GM10248 (cell line): ENCODE measurements at regions not wholly inside any gene's neighbourhood (a gene's known extent, or its start where the extent isn't known, plus 50 kb on each side); places are given as distances from the start of the nearest gene placed in this dataset.

Experiments used
- CTCF ChIA-PET: fragments of 300-600 bp; sonication (Branson Sonifier 250); formaldehyde crosslinking; extraction: SDS; loops from one replicate; lab custom pipeline; 2021; ENCODE audit warnings: antibody characterized with exemption; lab: Yijun Ruan, JAX
- POLR2A ChIA-PET: fragments of 350-650 bp; sonication (Branson Sonifier 250); formaldehyde crosslinking; extraction: SDS; loops from one replicate; lab custom pipeline; 2020; ENCODE audit warnings: antibody characterized with exemption; lab: Yijun Ruan, JAX
- DNase-seq: peaks from one replicate; pipeline ENCODE4 v3.0.0; 2012; ENCODE audit errors: extremely low spot score
- CTCF ChIP-seq: IDR thresholded peaks from 2 replicates; pipeline ENCODE4 v1.5.1; 2012; ENCODE audit warnings: mild to moderate bottlenecking, low read depth; ENCODE audit errors: extremely low read depth, missing control alignments, control extremely low read depth

DNA sequence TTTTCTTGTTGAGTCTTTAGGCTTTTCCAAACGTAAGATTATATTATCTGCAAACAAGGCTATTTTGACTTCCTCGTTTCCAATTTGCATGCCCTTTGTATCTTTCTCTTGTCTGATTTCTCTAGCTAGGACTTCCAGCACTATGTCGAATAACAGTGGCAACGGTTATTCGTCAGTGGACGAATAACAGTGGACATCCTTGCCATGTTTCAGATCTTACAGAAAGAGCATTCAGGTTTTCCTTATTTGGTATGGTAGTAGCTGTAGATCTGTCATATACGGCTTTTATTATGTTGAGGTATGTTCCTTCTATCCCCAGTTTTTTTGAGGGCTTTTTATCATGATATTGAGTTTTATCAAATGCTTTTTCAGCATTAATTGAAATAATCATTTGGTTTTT lies 634.6 kb upstream of the ADGRL3 start:
- no peak for TF ChIP-seq CTCF
- ChIA-PET POLR2A (no interaction called here), CTCF (no interaction called here)
- DNase-seq: no peak

GRCh38 chr4:60575336-60575735 lies 624.8 kb upstream of the ADGRL3 start:
- DNase-seq: no peak
- POLR2A ChIA-PET: no interaction called here
- TF ChIP-seq CTCF: no peak
- CTCF ChIA-PET: no interaction called here

- CTCF ChIA-PET: no interaction called here
- DNase-seq: no peak
- no peak for TF ChIP-seq CTCF
- POLR2A ChIA-PET: no interaction called here
Measured at GRCh38 chr4:60579335-60579734, 620.8 kb upstream of the ADGRL3 start.

DNA sequence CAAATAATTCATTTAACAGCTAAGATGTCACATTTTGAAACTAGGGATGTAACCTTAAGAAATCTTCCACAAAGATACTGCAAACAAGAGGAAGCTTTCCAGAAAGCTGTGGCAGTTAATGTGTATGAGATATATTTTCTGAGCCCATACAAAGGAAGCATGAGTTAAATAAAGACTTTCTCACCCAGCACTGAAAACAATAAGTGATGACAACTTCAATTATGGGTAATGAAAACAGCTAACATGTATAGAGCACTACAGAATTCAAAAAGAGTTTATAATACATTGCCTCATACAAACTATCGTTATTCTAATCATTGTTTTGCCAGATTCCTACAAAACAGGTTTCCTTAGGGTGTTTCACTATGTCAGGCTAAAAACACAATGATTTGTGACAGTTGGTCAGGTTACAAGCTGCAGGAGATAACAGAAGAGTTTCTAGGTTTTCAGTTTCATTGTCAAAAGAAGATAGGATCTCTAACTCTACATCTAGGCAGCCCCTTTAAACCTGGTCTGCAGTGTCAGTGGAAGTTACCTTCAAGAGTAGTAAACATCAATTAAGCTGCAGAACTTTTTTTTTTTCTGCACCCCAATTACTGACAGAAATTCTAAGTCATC lies 618.1 kb upstream of the ADGRL3 start:
- POLR2A ChIA-PET: no interaction called here
- CTCF ChIA-PET: no interaction called here
- DNase-seq: no peak
- no peak for TF ChIP-seq CTCF

DNA sequence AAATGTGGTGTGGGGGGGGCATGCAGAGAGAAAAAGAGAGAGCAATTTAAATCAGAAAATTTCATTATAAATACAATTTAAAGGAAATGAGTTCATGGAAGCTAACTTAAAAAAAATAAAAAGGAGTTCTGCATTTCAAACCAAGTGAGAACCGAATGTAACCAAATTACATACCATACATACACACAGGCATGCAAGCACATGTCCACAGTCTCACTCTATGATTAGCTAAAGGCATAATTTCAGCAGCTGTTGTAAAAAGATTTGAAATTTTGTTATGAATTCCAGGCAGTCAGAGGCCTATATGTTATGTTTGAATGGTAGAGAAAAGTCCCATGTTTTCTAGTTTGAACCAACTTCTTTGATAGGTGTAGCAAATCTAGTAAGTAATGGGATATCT lies 611.6 kb upstream of the ADGRL3 start:
- CTCF ChIA-PET: no interaction called here
- POLR2A ChIA-PET: no interaction called here
- DNase-seq: no peak
- TF ChIP-seq CTCF: no peak

DNA sequence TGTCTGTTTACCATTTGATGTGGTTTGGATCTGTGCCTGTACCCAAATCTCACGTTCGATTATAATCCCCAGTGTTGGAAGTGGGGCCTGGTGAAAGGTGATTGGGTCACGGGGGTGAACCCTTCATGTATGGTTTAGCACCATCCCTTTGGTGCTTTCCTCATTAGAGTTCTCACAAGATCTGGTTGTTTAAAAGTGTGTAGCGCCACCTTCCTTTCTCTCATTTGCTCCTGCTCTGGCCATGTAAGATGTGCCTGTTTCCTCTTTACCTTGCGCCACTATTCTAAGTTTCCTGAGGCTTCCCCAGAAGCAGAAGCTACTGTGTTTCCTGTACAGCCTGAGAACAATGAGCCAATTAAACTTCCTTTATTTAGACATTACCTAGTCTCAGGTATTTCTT lies 610.7 kb upstream of the ADGRL3 start:
- no peak for DNase-seq
- TF ChIP-seq CTCF: no peak
- ChIA-PET CTCF (interaction anchor here (0.7 kb wide), 1 partner anchor 15 kb away, joined by 3 read pairs; no protein-coding TSS in a partner anchor), POLR2A (no interaction called here)

GRCh38 chr4:60590116-60590515 lies 610.0 kb upstream of the ADGRL3 start:
- POLR2A ChIA-PET: no interaction called here
- no peak for TF ChIP-seq CTCF
- CTCF ChIA-PET: interaction anchor here (0.7 kb wide), 1 partner anchor 15 kb away, joined by 3 read pairs; no protein-coding TSS in a partner anchor
- no peak for DNase-seq
